ENCODE measurements at regions not wholly inside any gene's neighbourhood (a gene's known extent, or its start where the extent isn't known, plus 50 kb on each side); places are given as distances from the start of the nearest gene placed in this dataset.

GRCh38 chr2:134021830-134022524 is 231.9 kb upstream of the MGAT5 start:
- Histone ChIP-seq H3K9me3 (no peaks in the 10 kb centered on the region), H3K36me3 (no peaks in the 10 kb centered on the region), H3K27me3 (no peaks in the 10 kb centered on the region), H3K4me1 (no peaks in the 10 kb centered on the region), H3K27ac (no peak overlapping the region), H3K4me3 (no peak overlapping the region)
- intact Hi-C loops (cut with DNase I; ENCODE audit: low total_unique reads), result no loop called here
- 71 to 73% methylated on average over 5 of the region's 5 CpGs for WGBS, 2 donors (ENCODE audit: low coverage in 1 of 2)
- no peak for DNase-seq
- TF ChIP-seq CTCF (IDR thresholded peaks at IDR 0.05), result no peak
- no peak for TF ChIP-seq POLR2A (IDR thresholded peaks at IDR 0.05)
- no peak for TF ChIP-seq POLR2AphosphoS5 (IDR thresholded peaks at IDR 0.05)
- TF ChIP-seq EP300 (IDR thresholded peaks at IDR 0.05; ENCODE audit: low read depth), result no peak
- in situ Hi-C loops (cut with MboI; ENCODE audit: low pct_ligation_motif_present in 1 of 4, low pct_unique_long_range_greater_than_20kb in 1 of 4, low sequenced_read_pairs in 3 of 4), result no loop called here

GRCh38 chr2:134023854-134024253 is 230.0 kb upstream of the MGAT5 start:
- peaks cover 15% of the 10 kb centered on the region for H3K27me3 ChIP-seq
- in situ Hi-C loops (cut with MboI; ENCODE audit: low pct_ligation_motif_present in 1 of 4, low pct_unique_long_range_greater_than_20kb in 1 of 4, low sequenced_read_pairs in 3 of 4), result no loop called here
- intact Hi-C loops (cut with DNase I; ENCODE audit: low total_unique reads), result no loop called here
- no peak overlapping the region for H3K27ac ChIP-seq
- H3K9me3 ChIP-seq, result no peaks in the 10 kb centered on the region
- H3K36me3 ChIP-seq, result no peaks in the 10 kb centered on the region
- TF ChIP-seq POLR2A (IDR thresholded peaks at IDR 0.05) (no peak), POLR2AphosphoS5 (IDR thresholded peaks at IDR 0.05) (no peak), EP300 (IDR thresholded peaks at IDR 0.05; ENCODE audit: low read depth) (no peak), CTCF (IDR thresholded peaks at IDR 0.05) (no peak)
- H3K4me3 ChIP-seq, result no peak overlapping the region
- no peaks in the 10 kb centered on the region for H3K4me1 ChIP-seq
- DNase-seq, result no peak
- WGBS, 2 donors (ENCODE audit: low coverage in 1 of 2), result 84 to 85% methylated on average over 2 to 5 of the region's 5 CpGs

- H3K4me1 ChIP-seq, result no peaks in the 10 kb centered on the region
- DNase-seq, result no peak
- intact Hi-C loops (cut with DNase I; ENCODE audit: low total_unique reads), result no loop called here
- no peak overlapping the region for H3K27ac ChIP-seq
- no peak for TF ChIP-seq POLR2AphosphoS5 (IDR thresholded peaks at IDR 0.05)
- TF ChIP-seq POLR2A (IDR thresholded peaks at IDR 0.05), result no peak
- TF ChIP-seq CTCF (IDR thresholded peaks at IDR 0.05), result no peak
- no peak for TF ChIP-seq EP300 (IDR thresholded peaks at IDR 0.05; ENCODE audit: low read depth)
- no peaks in the 10 kb centered on the region for H3K36me3 ChIP-seq
- H3K9me3 ChIP-seq, result no peaks in the 10 kb centered on the region
- in situ Hi-C loops (cut with MboI; ENCODE audit: low pct_ligation_motif_present in 1 of 4, low pct_unique_long_range_greater_than_20kb in 1 of 4, low sequenced_read_pairs in 3 of 4), result no loop called here
- WGBS, 2 donors (ENCODE audit: low coverage in 1 of 2), result 18% methylated on average over 17 of the region's 21 CpGs; no CpG with 5 or more reads in 1 of the 2 donors
- H3K27me3 ChIP-seq, result peaks cover 15% of the 10 kb centered on the region
- H3K4me3 ChIP-seq, result no peak overlapping the region
These were observed 225.9 kb upstream of the MGAT5 start for GRCh38 chr2:134027980-134028379.

GRCh38 chr2:134029418-134029817 is 224.5 kb upstream of the MGAT5 start:
- Histone ChIP-seq H3K4me1 (no peaks in the 10 kb centered on the region), H3K9me3 (no peaks in the 10 kb centered on the region), H3K27ac (no peak overlapping the region), H3K36me3 (no peaks in the 10 kb centered on the region), H3K4me3 (no peak overlapping the region), H3K27me3 (peaks cover 15% of the 10 kb centered on the region)
- in situ Hi-C loops (cut with MboI; ENCODE audit: low pct_ligation_motif_present in 1 of 4, low pct_unique_long_range_greater_than_20kb in 1 of 4, low sequenced_read_pairs in 3 of 4) (no loop called here), intact Hi-C loops (cut with DNase I; ENCODE audit: low total_unique reads) (no loop called here)
- WGBS, 2 donors (ENCODE audit: low coverage in 1 of 2), result 78 to 86% methylated on average over 3 to 6 of the region's 6 CpGs
- DNase-seq, result no peak
- TF ChIP-seq EP300 (IDR thresholded peaks at IDR 0.05; ENCODE audit: low read depth) (no peak), POLR2A (IDR thresholded peaks at IDR 0.05) (no peak), CTCF (IDR thresholded peaks at IDR 0.05) (no peak), POLR2AphosphoS5 (IDR thresholded peaks at IDR 0.05) (no peak)
